Hypothalamus (tissue), 51 donors: ENCODE measurements at regions not wholly inside any gene's neighbourhood (a gene's known extent, or its start where the extent isn't known, plus 50 kb on each side); places are given as distances from the start of the nearest gene placed in this dataset.
"Not testable (repeated sequence)": the region's sequence is repeated elsewhere in the genome, so short reads cannot be mapped to it uniquely, and the experiment has no call there.

ENCODE experiments used
- DNase-seq, 51 donors: peaks; one replicate each; lab custom pipeline; 2025; lab: John Stamatoyannopoulos, UW

- DNase-seq, result no peak
Measured at GRCh38 chr12:59365133-59365532, 230.7 kb upstream of the SLC16A7 start.

- DNase-seq, result peak in 1 of 51 donors; percentile 0
Measured at GRCh38 chr12:59357811-59358210, 238.0 kb upstream of the SLC16A7 start.

- not testable (repeated sequence) for DNase-seq
Measured at GRCh38 chr12:59346248-59346647, 249.6 kb upstream of the SLC16A7 start.

- no peak for DNase-seq
Measured at GRCh38 chr12:59345406-59345805, 250.4 kb upstream of the SLC16A7 start.

- DNase-seq, result no peak
Measured at GRCh38 chr12:59344224-59344623, 251.6 kb upstream of the SLC16A7 start.

GRCh38 chr12:59329462-59329861 lies 266.4 kb upstream of the SLC16A7 start:
- DNase-seq, result no peak

- not testable (repeated sequence) for DNase-seq
Measured at GRCh38 chr12:59328395-59329075, 267.3 kb upstream of the SLC16A7 start.

- not testable (repeated sequence) for DNase-seq
Measured at GRCh38 chr12:59326457-59326856, 269.4 kb upstream of the SLC16A7 start.

GRCh38 chr12:59322473-59322872 lies 273.4 kb upstream of the SLC16A7 start:
- DNase-seq, result peak in 48 of 51 donors; percentile 1 to 87 (median 60)

- no peak for DNase-seq
Measured at GRCh38 chr12:59321278-59321677, 274.6 kb upstream of the SLC16A7 start.

GRCh38 chr12:59320112-59320511 lies 275.7 kb upstream of the SLC16A7 start:
- no peak for DNase-seq

GRCh38 chr12:59318940-59319339 lies 276.9 kb upstream of the SLC16A7 start:
- DNase-seq, result no peak

GRCh38 chr12:59317598-59317997 lies 278.2 kb upstream of the SLC16A7 start:
- no peak for DNase-seq

GRCh38 chr12:59316938-59317337 lies 278.9 kb upstream of the SLC16A7 start:
- DNase-seq, result no peak

GRCh38 chr12:59316354-59316753 lies 279.5 kb upstream of the SLC16A7 start:
- DNase-seq, result not testable (repeated sequence)

GRCh38 chr12:59314209-59314608 lies 281.6 kb upstream of the SLC16A7 start:
- no peak for DNase-seq

- DNase-seq, result no peak
Measured at GRCh38 chr12:59304077-59304721, 291.6 kb upstream of the SLC16A7 start.

GRCh38 chr12:59298296-59298695 lies 297.5 kb upstream of the SLC16A7 start:
- DNase-seq, result no peak

- no peak for DNase-seq
Measured at GRCh38 chr12:59294221-59294620, 301.6 kb upstream of the SLC16A7 start.

GRCh38 chr12:59282999-59283398 lies 312.8 kb upstream of the SLC16A7 start:
- DNase-seq, result no peak

- not testable (repeated sequence) for DNase-seq
Measured at GRCh38 chr12:59273561-59273960, 322.3 kb upstream of the SLC16A7 start.

GRCh38 chr12:59268295-59268809 lies 327.5 kb upstream of the SLC16A7 start:
- no peak for DNase-seq
